ENCODE measurements at regions not wholly inside any gene's neighbourhood (a gene's known extent, or its start where the extent isn't known, plus 50 kb on each side); places are given as distances from the start of the nearest gene placed in this dataset.

DNA sequence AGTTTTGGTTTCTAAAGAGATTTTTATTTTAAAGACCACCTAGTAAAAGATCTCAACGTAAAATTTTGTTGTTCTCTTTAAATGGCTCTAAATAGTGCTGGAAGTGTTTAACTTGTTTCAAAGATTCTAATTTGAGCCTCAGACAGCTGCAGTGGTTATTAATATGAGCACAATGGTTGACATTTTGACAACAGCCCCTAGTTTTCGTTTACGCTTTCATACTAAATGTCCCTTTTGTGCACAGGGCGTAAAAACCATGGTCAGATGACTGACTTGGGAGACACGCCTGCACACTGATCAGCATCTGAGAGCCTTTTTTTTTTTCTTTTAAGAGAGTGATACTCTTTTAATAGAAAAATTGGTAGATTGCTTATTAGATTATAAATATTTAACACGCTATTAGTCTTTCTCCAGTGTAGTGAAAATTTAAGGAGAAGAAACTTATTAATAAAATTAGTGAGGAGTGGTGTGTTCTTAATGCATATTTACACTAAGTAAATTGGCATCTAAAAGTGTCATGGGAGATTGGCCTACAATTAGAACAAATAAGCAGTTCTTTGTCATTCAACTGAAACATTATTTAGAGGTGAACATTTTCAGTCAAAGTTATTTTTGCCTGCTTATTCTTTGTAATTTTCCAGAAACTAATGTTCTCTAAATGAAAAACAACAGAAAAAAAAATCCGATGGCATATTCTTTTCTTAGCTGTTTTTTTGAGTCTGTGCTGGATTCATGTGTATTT lies 182.8 kb upstream of the PHYHIPL start:
- Histone ChIP-seq H3K9me3 (peaks cover 0 to 8% of the 10 kb centered on the region in 2 donors), H3K36me3 (no peaks in the 10 kb centered on the region), H3K27me3 (no peaks in the 10 kb centered on the region), H3K4me3 (no peak overlapping the region), H3K4me1 (no peaks in the 10 kb centered on the region), H3K27ac (no peak overlapping the region)
- intact Hi-C loops (cut with DNase I) = no loop called here
- DNase-seq (no peak), ATAC-seq (no peak)
- TF ChIP-seq, protein P1, sequence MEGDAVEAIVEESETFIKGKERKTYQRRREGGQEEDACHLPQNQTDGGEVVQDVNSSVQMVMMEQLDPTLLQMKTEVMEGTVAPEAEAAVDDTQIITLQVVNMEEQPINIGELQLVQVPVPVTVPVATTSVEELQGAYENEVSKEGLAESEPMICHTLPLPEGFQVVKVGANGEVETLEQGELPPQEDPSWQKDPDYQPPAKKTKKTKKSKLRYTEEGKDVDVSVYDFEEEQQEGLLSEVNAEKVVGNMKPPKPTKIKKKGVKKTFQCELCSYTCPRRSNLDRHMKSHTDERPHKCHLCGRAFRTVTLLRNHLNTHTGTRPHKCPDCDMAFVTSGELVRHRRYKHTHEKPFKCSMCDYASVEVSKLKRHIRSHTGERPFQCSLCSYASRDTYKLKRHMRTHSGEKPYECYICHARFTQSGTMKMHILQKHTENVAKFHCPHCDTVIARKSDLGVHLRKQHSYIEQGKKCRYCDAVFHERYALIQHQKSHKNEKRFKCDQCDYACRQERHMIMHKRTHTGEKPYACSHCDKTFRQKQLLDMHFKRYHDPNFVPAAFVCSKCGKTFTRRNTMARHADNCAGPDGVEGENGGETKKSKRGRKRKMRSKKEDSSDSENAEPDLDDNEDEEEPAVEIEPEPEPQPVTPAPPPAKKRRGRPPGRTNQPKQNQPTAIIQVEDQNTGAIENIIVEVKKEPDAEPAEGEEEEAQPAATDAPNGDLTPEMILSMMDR (IDR thresholded peaks at IDR 0.05) = no peak

DNA sequence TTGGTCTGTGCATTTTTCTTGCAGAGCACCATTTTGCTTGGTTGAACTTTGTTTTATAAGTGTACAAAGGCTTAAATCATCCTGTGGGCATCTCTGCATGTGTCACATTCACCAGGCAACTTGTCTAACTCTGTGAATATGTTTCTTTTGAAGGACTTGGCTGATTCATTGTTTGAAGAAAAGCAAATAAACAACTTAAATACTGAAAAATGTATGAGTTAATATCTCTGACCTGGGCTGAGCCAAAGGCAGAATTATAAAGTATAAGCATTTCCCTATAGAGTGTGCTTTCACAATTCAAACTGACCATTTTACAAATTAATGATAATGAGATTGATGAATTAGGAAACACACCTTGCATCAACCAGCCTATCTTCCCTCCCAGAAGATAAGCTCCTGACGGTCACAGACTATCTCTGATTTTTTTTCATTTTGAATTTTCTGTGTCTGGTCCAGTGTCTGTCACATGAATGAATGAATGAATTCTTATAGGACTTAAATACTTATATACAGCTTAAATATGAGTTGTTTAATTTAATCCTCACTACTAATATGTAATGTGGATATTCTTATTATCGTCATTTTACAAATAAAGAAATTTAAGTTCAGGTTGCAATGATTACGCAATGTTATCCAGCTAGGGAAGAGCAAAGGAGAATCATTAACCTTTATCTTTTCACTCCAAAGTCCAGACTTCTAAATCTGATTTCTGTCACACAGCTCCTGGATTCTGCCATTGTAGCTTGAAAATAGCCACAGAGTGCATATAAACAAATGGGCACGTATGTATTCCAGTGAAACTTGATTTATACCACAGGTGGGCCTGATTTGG lies 182.0 kb upstream of the PHYHIPL start:
- peaks cover 0 to 8% of the 10 kb centered on the region in 2 donors for H3K9me3 ChIP-seq
- intact Hi-C loops (cut with DNase I) = no loop called here
- ATAC-seq = no peak

DNA sequence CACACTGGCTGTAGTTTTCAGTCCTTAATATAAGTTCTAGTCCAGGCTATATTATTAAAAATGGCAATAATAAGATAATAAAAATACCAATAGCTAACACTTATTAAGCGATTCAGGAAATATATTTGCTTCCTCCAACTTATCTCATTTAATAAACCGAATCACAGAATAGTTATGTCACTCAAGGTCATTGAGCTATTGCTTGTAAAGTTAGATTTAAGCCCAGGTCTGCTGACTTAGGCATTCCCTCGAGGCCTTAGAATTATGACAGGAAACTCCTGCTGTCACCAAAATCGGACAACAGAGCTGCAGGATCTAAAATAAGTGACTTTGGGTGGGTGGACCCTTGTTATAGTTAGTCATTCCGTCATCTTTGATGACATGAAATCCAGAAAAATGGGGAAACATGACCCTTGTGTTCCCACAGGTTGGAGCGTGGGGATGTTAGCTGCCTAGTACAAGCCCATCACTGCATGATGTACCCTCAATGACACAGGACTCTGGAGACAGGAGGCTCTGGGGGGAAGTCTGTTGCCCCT lies 181.3 kb upstream of the PHYHIPL start:
- Histone ChIP-seq H3K4me3 (no peak overlapping the region), H3K27me3 (no peaks in the 10 kb centered on the region), H3K27ac (no peak overlapping the region), H3K36me3 (no peaks in the 10 kb centered on the region), H3K4me1 (no peaks in the 10 kb centered on the region), H3K9me3 (peaks cover 0 to 3% of the 10 kb centered on the region in 2 donors)
- TF ChIP-seq, protein P1 (IDR thresholded peaks at IDR 0.05) = no peak
- intact Hi-C loops (cut with DNase I) = no loop called here
- DNase-seq (no peak), ATAC-seq (no peak)

More for the DNA sequence above, 182.0 kb upstream of the PHYHIPL start:
- H3K27me3 ChIP-seq = no peaks in the 10 kb centered on the region
- no peaks in the 10 kb centered on the region for H3K36me3 ChIP-seq
- H3K4me3 ChIP-seq = no peak overlapping the region
- TF ChIP-seq, protein P1 (IDR thresholded peaks at IDR 0.05) = no peak
- no peak overlapping the region for H3K27ac ChIP-seq
- DNase-seq = no peak
- H3K4me1 ChIP-seq = no peaks in the 10 kb centered on the region

DNA sequence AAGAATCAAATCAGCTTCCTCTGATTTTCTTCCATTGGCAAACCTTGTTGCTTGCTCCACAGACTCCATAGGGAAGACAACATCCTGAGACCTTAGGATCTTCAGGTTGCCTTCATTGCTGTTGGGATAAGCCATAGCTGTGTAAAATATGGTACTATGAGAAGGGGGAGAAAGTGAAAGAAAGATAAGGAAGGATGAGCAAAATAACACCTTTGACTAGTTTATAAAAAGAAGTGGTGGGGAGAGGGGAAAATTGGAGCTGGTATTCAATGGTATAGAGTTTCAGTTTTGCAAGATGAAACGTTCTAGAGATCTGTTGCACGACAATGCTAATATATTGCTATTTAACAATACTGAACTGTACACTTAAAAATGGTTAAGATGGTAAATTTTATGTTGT lies 180.4 kb upstream of the PHYHIPL start:
- intact Hi-C loops (cut with DNase I) = no loop called here
- no peak for DNase-seq
- TF ChIP-seq, protein P1 (IDR thresholded peaks at IDR 0.05) = no peak
- Histone ChIP-seq H3K4me3 (no peak overlapping the region), H3K27me3 (no peaks in the 10 kb centered on the region), H3K36me3 (no peaks in the 10 kb centered on the region), H3K9me3 (no peaks in the 10 kb centered on the region), H3K4me1 (no peaks in the 10 kb centered on the region), H3K27ac (no peak overlapping the region)
- ATAC-seq = no peak

DNA sequence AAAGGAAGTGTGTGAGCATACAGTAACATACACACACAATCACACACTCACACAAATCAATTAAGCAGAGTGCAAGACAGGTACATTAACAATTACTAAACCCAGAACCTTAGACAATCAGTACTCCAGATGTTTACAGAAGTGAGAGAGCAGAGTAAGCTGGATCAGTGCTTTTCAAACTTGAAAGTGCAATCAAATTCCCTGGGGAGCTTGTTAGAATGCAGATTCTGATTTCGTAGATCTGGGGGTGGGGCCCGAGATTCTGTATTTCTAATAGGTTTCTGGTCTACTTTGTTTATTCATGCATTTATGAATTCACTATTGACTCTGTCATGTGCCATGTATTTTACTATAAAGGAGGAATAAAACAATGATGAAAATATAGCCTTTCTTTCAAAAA lies 179.6 kb upstream of the PHYHIPL start:
- DNase-seq (no peak), ATAC-seq (no peak)
- intact Hi-C loops (cut with DNase I) = no loop called here
- TF ChIP-seq, protein P1 (IDR thresholded peaks at IDR 0.05) = no peak
- Histone ChIP-seq H3K9me3 (no peaks in the 10 kb centered on the region), H3K36me3 (no peaks in the 10 kb centered on the region), H3K4me3 (no peak overlapping the region), H3K4me1 (no peaks in the 10 kb centered on the region), H3K27ac (no peak overlapping the region), H3K27me3 (no peaks in the 10 kb centered on the region)

All from left lung (tissue), 4 donors.